SK-N-SH (cell line): ENCODE measurements at regions not wholly inside any gene's neighbourhood (a gene's known extent, or its start where the extent isn't known, plus 50 kb on each side); places are given as distances from the start of the nearest gene placed in this dataset.

Experiments
- CTCF ChIP-seq: fragments of 200-600 bp; sonication (generic); IDR thresholded peaks from 2 replicates; pipeline ENCODE4 v1.6.1; 2017; ENCODE audit warnings: antibody characterized with exemption, mild to moderate bottlenecking, moderate library complexity
- EP300 ChIP-seq, 2 experiments: IDR thresholded peaks; 2 replicates each; pipeline versions ENCODE4 v1.4.0 to v1.6.1; 2012; ENCODE audit warnings: borderline replicate concordance in 1 of 2, low read depth in 1 of 2, low read length in 1 of 2
- JUND ChIP-seq: IDR thresholded peaks from 2 replicates; pipeline ENCODE4 v1.4.0; 2012
- PBX3 ChIP-seq: IDR thresholded peaks from 2 replicates; pipeline ENCODE4; 2012
- TEAD4 ChIP-seq: IDR thresholded peaks from 2 replicates; pipeline ENCODE4 v1.4.0; 2012; ENCODE audit warnings: mild to moderate bottlenecking, borderline replicate concordance; ENCODE audit not compliant: insufficient read depth
- YY1 ChIP-seq: IDR thresholded peaks from 2 replicates; pipeline ENCODE4 v1.4.0; 2012; ENCODE audit warnings: low read depth, mild to moderate bottlenecking
- ZBTB33 ChIP-seq: IDR thresholded peaks from 2 replicates; pipeline ENCODE4 v1.4.0; 2012; ENCODE audit warnings: low read depth, borderline replicate concordance

- TF ChIP-seq JUND: no peak
- TF ChIP-seq CTCF: no peak
- TF ChIP-seq YY1: no peak
- no peak for TF ChIP-seq EP300 (IDR thresholded peaks at IDR 0.05; ENCODE audit: borderline replicate concordance in 1 of 2, low read depth in 1 of 2, low read length in 1 of 2)
- TF ChIP-seq ZBTB33: no peak
- no peak for TF ChIP-seq PBX3
- TF ChIP-seq TEAD4: no peak
Observed at GRCh38 chr14:99344051-99344758, 72.2 kb upstream of the BCL11B start.
